DMS114 treated with DMSO at 0.1 percent for 48 hours (cell line): ENCODE measurements at regions not wholly inside any gene's neighbourhood (a gene's known extent, or its start where the extent isn't known, plus 50 kb on each side); places are given as distances from the start of the nearest gene placed in this dataset.

Experiments
- DNase-seq: peaks from one replicate; lab custom pipeline; 2025; ENCODE audit not compliant: unreplicated experiment; lab: John Stamatoyannopoulos, UW

GRCh38 chr3:117355566-117355965, 646.0 kb downstream of the TUSC7 start:
- DNase-seq: no peak

- DNase-seq: no peak
These were observed 646.6 kb downstream of the TUSC7 start for GRCh38 chr3:117356091-117356705.

GRCh38 chr3:117358717-117359314, 649.2 kb downstream of the TUSC7 start:
- no peak for DNase-seq

- DNase-seq: no peak
These were observed 657.0 kb downstream of the TUSC7 start for GRCh38 chr3:117366574-117366973.

- DNase-seq: no peak
These were observed 658.3 kb downstream of the TUSC7 start for GRCh38 chr3:117367861-117368260.

GRCh38 chr3:117380631-117381030, 671.1 kb downstream of the TUSC7 start:
- no peak for DNase-seq

- no peak for DNase-seq
These were observed 683.5 kb downstream of the TUSC7 start for GRCh38 chr3:117393119-117393518.

GRCh38 chr3:117398141-117398899, 688.7 kb downstream of the TUSC7 start:
- DNase-seq: no peak

GRCh38 chr3:117399311-117400078, 689.9 kb downstream of the TUSC7 start:
- no peak for DNase-seq

- no peak for DNase-seq
These were observed 690.7 kb downstream of the TUSC7 start for GRCh38 chr3:117400303-117400702.

GRCh38 chr3:117404141-117404540, 694.6 kb downstream of the TUSC7 start:
- no peak for DNase-seq

GRCh38 chr3:117404730-117405129, 695.2 kb downstream of the TUSC7 start:
- no peak for DNase-seq

GRCh38 chr3:117405359-117405758, 695.8 kb downstream of the TUSC7 start:
- no peak for DNase-seq

GRCh38 chr3:117407317-117407716, 697.7 kb downstream of the TUSC7 start:
- no peak for DNase-seq

- no peak for DNase-seq
These were observed 699.2 kb downstream of the TUSC7 start for GRCh38 chr3:117408811-117409210.

GRCh38 chr3:117409256-117409655, 699.7 kb downstream of the TUSC7 start:
- DNase-seq: no peak

GRCh38 chr3:117409701-117410459, 700.3 kb downstream of the TUSC7 start:
- DNase-seq: no peak

- no peak for DNase-seq
These were observed 702.4 kb downstream of the TUSC7 start for GRCh38 chr3:117411971-117412370.

- DNase-seq: no peak
These were observed 707.8 kb downstream of the TUSC7 start for GRCh38 chr3:117417411-117417810.

- no peak for DNase-seq
These were observed 717.5 kb downstream of the TUSC7 start for GRCh38 chr3:117427081-117427480.

GRCh38 chr3:117433427-117433826, 723.8 kb downstream of the TUSC7 start:
- DNase-seq: no peak
